ENCODE measurements at regions not wholly inside any gene's neighbourhood (a gene's known extent, or its start where the extent isn't known, plus 50 kb on each side); places are given as distances from the start of the nearest gene placed in this dataset.

DNA sequence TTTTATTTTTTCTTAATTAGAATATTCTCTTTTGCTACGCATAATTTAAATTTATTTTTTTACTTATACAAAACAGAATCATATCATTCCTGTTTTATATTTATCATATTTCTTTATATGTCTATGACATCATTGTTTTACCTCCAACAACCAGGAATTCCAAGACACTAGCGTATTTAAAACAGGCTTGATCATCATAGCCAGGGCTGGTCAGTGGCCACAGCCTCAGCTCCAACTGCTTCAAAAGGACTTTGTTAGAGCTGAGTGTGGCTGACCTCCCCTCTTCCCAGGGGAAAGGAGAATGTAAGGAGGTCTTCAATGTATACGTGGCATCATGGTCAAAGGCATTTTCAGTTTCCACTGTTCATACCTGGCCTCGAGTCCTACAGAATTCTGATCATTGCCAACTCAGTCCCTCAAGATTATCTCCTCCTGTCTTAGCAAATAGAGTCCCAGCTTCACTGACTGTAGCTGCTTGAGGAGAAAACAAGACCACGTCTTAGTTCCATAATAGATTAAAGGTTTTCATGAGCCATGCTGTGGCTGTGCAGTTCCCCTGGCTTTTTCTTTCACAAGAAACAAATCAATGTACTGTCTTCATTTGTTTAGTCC is 444.0 kb downstream of the PTPRC start:
- Histone ChIP-seq H3K27me3 (ENCODE audit: insufficient read depth, low read depth, low read length) (no peaks in the 10 kb centered on the region), H3K9me3 (ENCODE audit: low read length) (no peaks in the 10 kb centered on the region), H3F3A (ENCODE audit: insufficient read depth, low read length, poor library complexity, severe bottlenecking) (no peaks in the 10 kb centered on the region), H3K9ac (ENCODE audit: low read length) (no peak overlapping the region), H3K36me3 (ENCODE audit: insufficient read depth, low read length) (no peaks in the 10 kb centered on the region), H3K4me3 (ENCODE audit: low read length) (no peak overlapping the region), H4K20me1 (ENCODE audit: insufficient read depth) (no peaks in the 10 kb centered on the region), H3K79me2 (replicated peaks; ENCODE audit: insufficient read depth, low read length) (no peaks in the 10 kb centered on the region), H2AFZ (ENCODE audit: low read depth, low read length) (no peak overlapping the region), H3K27ac (ENCODE audit: low read length) (no peak overlapping the region), H3K9me2 (ENCODE audit: insufficient read depth, low read length) (no peaks in the 10 kb centered on the region), H3K4me2 (ENCODE audit: low read length) (no peak overlapping the region)
- TF ChIP-seq EZH2 (IDR thresholded peaks at IDR 0.05; ENCODE audit: borderline replicate concordance, insufficient read depth, low read length, poor library complexity, severe bottlenecking): no peak
- no peak for TF ChIP-seq SMC3 (conservative IDR thresholded peaks at IDR 0.05; ENCODE audit: poor library complexity)
- no peak for TF ChIP-seq MXI1 (conservative IDR thresholded peaks at IDR 0.05; ENCODE audit: poor library complexity, severe bottlenecking)
- no peak for TF ChIP-seq EP300 (conservative IDR thresholded peaks at IDR 0.05; ENCODE audit: poor library complexity, severe bottlenecking)
- TF ChIP-seq POLR2AphosphoS5 (IDR thresholded peaks at IDR 0.05): no peak
- TF ChIP-seq, protein P1, sequence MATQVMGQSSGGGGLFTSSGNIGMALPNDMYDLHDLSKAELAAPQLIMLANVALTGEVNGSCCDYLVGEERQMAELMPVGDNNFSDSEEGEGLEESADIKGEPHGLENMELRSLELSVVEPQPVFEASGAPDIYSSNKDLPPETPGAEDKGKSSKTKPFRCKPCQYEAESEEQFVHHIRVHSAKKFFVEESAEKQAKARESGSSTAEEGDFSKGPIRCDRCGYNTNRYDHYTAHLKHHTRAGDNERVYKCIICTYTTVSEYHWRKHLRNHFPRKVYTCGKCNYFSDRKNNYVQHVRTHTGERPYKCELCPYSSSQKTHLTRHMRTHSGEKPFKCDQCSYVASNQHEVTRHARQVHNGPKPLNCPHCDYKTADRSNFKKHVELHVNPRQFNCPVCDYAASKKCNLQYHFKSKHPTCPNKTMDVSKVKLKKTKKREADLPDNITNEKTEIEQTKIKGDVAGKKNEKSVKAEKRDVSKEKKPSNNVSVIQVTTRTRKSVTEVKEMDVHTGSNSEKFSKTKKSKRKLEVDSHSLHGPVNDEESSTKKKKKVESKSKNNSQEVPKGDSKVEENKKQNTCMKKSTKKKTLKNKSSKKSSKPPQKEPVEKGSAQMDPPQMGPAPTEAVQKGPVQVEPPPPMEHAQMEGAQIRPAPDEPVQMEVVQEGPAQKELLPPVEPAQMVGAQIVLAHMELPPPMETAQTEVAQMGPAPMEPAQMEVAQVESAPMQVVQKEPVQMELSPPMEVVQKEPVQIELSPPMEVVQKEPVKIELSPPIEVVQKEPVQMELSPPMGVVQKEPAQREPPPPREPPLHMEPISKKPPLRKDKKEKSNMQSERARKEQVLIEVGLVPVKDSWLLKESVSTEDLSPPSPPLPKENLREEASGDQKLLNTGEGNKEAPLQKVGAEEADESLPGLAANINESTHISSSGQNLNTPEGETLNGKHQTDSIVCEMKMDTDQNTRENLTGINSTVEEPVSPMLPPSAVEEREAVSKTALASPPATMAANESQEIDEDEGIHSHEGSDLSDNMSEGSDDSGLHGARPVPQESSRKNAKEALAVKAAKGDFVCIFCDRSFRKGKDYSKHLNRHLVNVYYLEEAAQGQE (IDR thresholded peaks at IDR 0.05; ENCODE audit: borderline replicate concordance): no peak
- TF ChIP-seq TAF1 (IDR thresholded peaks at IDR 0.05; ENCODE audit: low read depth): no peak

GRCh38 chr1:199083680-199084079 is 444.8 kb downstream of the PTPRC start:
- H2AFZ ChIP-seq (ENCODE audit: low read depth, low read length): no peak overlapping the region
- H3K27ac ChIP-seq (ENCODE audit: low read length): no peak overlapping the region
- TF ChIP-seq, protein P1 (IDR thresholded peaks at IDR 0.05; ENCODE audit: borderline replicate concordance): no peak
- TF ChIP-seq RAD21 (conservative IDR thresholded peaks at IDR 0.05): no peak
- no peak overlapping the region for H3K4me2 ChIP-seq (ENCODE audit: low read length)
- no peaks in the 10 kb centered on the region for H4K20me1 ChIP-seq (ENCODE audit: insufficient read depth)
- no peaks in the 10 kb centered on the region for H3K9me3 ChIP-seq (ENCODE audit: low read length)
- H3K36me3 ChIP-seq (ENCODE audit: insufficient read depth, low read length): no peaks in the 10 kb centered on the region
- no peak overlapping the region for H3K4me3 ChIP-seq (ENCODE audit: low read length)
- H3K27me3 ChIP-seq (ENCODE audit: insufficient read depth, low read depth, low read length): no peaks in the 10 kb centered on the region
- H3K9me2 ChIP-seq (ENCODE audit: insufficient read depth, low read length): no peaks in the 10 kb centered on the region
- H3F3A ChIP-seq (ENCODE audit: insufficient read depth, low read length, poor library complexity, severe bottlenecking): no peaks in the 10 kb centered on the region
- no peak overlapping the region for H3K9ac ChIP-seq (ENCODE audit: low read length)
- H3K79me2 ChIP-seq (replicated peaks; ENCODE audit: insufficient read depth, low read length): no peaks in the 10 kb centered on the region

Measured in neural cell (in vitro differentiated cells).